ENCODE measurements at regions not wholly inside any gene's neighbourhood (a gene's known extent, or its start where the extent isn't known, plus 50 kb on each side); places are given as distances from the start of the nearest gene placed in this dataset.

DNA sequence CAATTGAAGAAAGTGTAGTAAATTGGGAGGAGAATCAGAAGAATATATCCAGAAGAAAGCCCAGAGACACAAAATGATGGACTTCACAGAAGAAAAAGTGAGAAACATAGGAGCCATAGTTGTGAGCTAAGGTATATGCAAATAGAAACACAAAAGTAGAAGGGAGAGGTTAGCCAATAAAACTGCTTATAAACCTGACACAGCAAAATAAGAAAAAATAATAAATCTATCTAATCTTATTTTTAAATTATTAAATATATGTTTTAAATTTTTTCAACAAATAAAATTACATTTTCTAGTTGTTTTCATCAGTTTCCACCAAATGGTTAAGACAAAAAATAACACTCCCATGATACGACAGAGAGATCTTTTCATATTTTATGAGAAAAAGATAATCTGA is 903.5 kb downstream of the DNAJB9 start:
- TF ChIP-seq, protein P1, sequence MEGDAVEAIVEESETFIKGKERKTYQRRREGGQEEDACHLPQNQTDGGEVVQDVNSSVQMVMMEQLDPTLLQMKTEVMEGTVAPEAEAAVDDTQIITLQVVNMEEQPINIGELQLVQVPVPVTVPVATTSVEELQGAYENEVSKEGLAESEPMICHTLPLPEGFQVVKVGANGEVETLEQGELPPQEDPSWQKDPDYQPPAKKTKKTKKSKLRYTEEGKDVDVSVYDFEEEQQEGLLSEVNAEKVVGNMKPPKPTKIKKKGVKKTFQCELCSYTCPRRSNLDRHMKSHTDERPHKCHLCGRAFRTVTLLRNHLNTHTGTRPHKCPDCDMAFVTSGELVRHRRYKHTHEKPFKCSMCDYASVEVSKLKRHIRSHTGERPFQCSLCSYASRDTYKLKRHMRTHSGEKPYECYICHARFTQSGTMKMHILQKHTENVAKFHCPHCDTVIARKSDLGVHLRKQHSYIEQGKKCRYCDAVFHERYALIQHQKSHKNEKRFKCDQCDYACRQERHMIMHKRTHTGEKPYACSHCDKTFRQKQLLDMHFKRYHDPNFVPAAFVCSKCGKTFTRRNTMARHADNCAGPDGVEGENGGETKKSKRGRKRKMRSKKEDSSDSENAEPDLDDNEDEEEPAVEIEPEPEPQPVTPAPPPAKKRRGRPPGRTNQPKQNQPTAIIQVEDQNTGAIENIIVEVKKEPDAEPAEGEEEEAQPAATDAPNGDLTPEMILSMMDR (IDR thresholded peaks at IDR 0.05): no peak
- TF ChIP-seq EP300 (IDR thresholded peaks at IDR 0.05): no peak
- no peak for TF ChIP-seq POLR2A (IDR thresholded peaks at IDR 0.05)
